GM23338 (cell line): ENCODE measurements at regions not wholly inside any gene's neighbourhood (a gene's known extent, or its start where the extent isn't known, plus 50 kb on each side); places are given as distances from the start of the nearest gene placed in this dataset.

Source experiments
- ATAC-seq: fragments of 200-7000 bp; cut with Tn5 transposase; 3 replicates; pipeline ENCODE4 v1.9.1; 2020
- DNase-seq: peaks from one replicate; pipeline ENCODE4 v3.0.0-alpha.2; 2015; ENCODE audit warnings: low spot score
- H2AFZ ChIP-seq: fragments of 200-600 bp; sonication (generic); 2 replicates; pipeline ENCODE4 v1.8.0; 2016; ENCODE audit warnings: antibody characterized with exemption, mild to moderate bottlenecking, moderate library complexity
- H3F3A ChIP-seq: fragments of 200-600 bp; sonication (generic); replicated peaks from 2 replicates; pipeline ENCODE4 v1.8.0; 2017; ENCODE audit warnings: antibody characterized with exemption, mixed run types, low read depth
- H3K27ac ChIP-seq: fragments of 200-600 bp; sonication (generic); 2 replicates; pipeline ENCODE4 v1.6.1; 2016; ENCODE audit warnings: low read depth
- H3K27me3 ChIP-seq: fragments of 200-600 bp; sonication (generic); 2 replicates; pipeline ENCODE4 v1.8.0; 2016; ENCODE audit warnings: mild to moderate bottlenecking, mixed run types, moderate library complexity; ENCODE audit not compliant: insufficient read depth
- H3K36me3 ChIP-seq: fragments of 200-600 bp; sonication (generic); 2 replicates; pipeline ENCODE4 v1.8.0; 2016; ENCODE audit warnings: mild to moderate bottlenecking; ENCODE audit not compliant: insufficient read depth
- H3K4me1 ChIP-seq: fragments of 200-600 bp; sonication (generic); 2 replicates; pipeline ENCODE4 v1.8.0; 2016; ENCODE audit warnings: mild to moderate bottlenecking, moderate library complexity; ENCODE audit not compliant: insufficient read depth
- H3K4me2 ChIP-seq: fragments of 200-600 bp; sonication (generic); 2 replicates; pipeline ENCODE4 v1.7.1; 2017; ENCODE audit warnings: mixed run types
- H3K4me3 ChIP-seq: fragments of 200-600 bp; sonication (generic); 2 replicates; pipeline ENCODE4 v1.6.1; 2016; ENCODE audit warnings: mixed run types
- H3K79me2 ChIP-seq: fragments of 200-600 bp; sonication (generic); replicated peaks from 2 replicates; pipeline ENCODE4 v1.8.0; 2017; ENCODE audit warnings: mild to moderate bottlenecking; ENCODE audit not compliant: insufficient read depth
- H3K9me2 ChIP-seq: fragments of 200-600 bp; sonication (generic); 2 replicates; pipeline ENCODE4 v1.8.0; 2017; ENCODE audit not compliant: insufficient read depth
- H4K20me1 ChIP-seq: fragments of 200-600 bp; sonication (generic); replicated peaks from 2 replicates; pipeline ENCODE4 v1.8.0; 2017; ENCODE audit warnings: mild to moderate bottlenecking; ENCODE audit not compliant: insufficient read depth
- H3K27ac Mint-ChIP-seq: 2 replicates; pipeline ENCODE4 v1.8.0; 2020; ENCODE audit warnings: inconsistent platforms, mild to moderate bottlenecking, moderate library complexity, mixed read lengths
- H3K27me3 Mint-ChIP-seq: 3 replicates; pipeline ENCODE4 v1.8.0; 2022; ENCODE audit warnings: low read depth, mild to moderate bottlenecking, moderate library complexity, mixed read lengths, inconsistent platforms; ENCODE audit not compliant: insufficient read depth, poor library complexity
- H3K36me3 Mint-ChIP-seq: 3 replicates; pipeline ENCODE4 v1.8.0; 2021; ENCODE audit warnings: low read depth, mild to moderate bottlenecking, inconsistent platforms, moderate library complexity, mixed read lengths
- H3K4me1 Mint-ChIP-seq: 3 replicates; pipeline ENCODE4 v1.8.0; 2020; ENCODE audit warnings: mild to moderate bottlenecking, inconsistent platforms, mixed read lengths
- H3K4me3 Mint-ChIP-seq: 3 replicates; pipeline ENCODE4 v1.8.0; 2021; ENCODE audit warnings: moderate library complexity, mild to moderate bottlenecking, inconsistent platforms, mixed read lengths
- H3K9me3 Mint-ChIP-seq: 3 replicates; pipeline ENCODE4 v1.8.0; 2020; ENCODE audit warnings: moderate library complexity, mild to moderate bottlenecking, inconsistent platforms, mixed read lengths
- CTCF ChIP-seq, 2 experiments: fragments of 200-600 bp in 1 of 2; sonication (generic) in 1 of 2; conservative IDR thresholded peaks; 2 replicates each; pipeline versions ENCODE4 v1.5.1 to v1.6.1; 2016 to 2017; ENCODE audit warnings: antibody characterized with exemption in 2 of 2, low read depth in 2 of 2, mild to moderate bottlenecking in 2 of 2, moderate library complexity in 1 of 2
- NANOG ChIP-seq: IDR thresholded peaks from 2 replicates; pipeline ENCODE4 v1.6.1; 2016; ENCODE audit warnings: antibody characterized with exemption, borderline replicate concordance
- STAT1 ChIP-seq: IDR thresholded peaks from one replicate; pipeline ENCODE4 v1.6.1; 2016; ENCODE audit warnings: antibody characterized with exemption; ENCODE audit not compliant: unreplicated experiment
- ZNF331 ChIP-seq: fragments of 250-450 bp; sonication (Bioruptor Pico); IDR thresholded peaks from 2 replicates; pipeline ENCODE4 v1.5.0; 2020; ENCODE audit warnings: low read depth, mild to moderate bottlenecking, moderate library complexity
- ZNF462 ChIP-seq: fragments of 250-450 bp; sonication (Bioruptor Pico); IDR thresholded peaks from 2 replicates; pipeline ENCODE4 v1.5.0; 2020; ENCODE audit warnings: mild to moderate bottlenecking, moderate library complexity
- TF ChIP-seq, protein P1 (sequence below): IDR thresholded peaks from one replicate; pipeline ENCODE4 v1.6.1; 2018; ENCODE audit warnings: antibody characterized with exemption; ENCODE audit not compliant: unreplicated experiment

DNA sequence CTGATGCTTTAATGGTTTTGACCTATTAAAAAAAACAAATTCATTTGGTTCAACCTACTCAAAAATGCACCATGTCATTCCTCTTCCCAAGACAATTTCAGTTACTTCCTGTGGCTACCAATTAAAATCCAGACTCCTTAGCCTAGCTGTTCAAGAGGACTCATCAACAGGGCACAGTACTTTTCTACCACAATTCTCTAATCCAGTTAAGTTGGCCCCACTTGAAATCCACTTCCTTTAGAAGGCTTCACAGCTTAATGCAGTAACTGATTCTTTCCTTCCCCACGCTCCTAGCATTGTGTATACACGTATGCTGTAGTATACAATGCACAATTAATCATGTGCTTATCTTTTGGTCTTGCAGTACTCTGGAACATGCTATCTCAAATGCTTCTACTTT lies 129.8 kb downstream of the UGT8 start:
- Histone ChIP-seq H3F3A (no peaks in the 10 kb centered on the region), H3K4me3 (no peak overlapping the region), H3K79me2 (no peaks in the 10 kb centered on the region), H4K20me1 (no peaks in the 10 kb centered on the region), H3K27me3 (no peaks in the 10 kb centered on the region), H2AFZ (no peak overlapping the region), H3K27ac (no peak overlapping the region), H3K36me3 (no peaks in the 10 kb centered on the region), H3K9me2 (no peaks in the 10 kb centered on the region; the same call in 1 of the 2 replicates), H3K4me1 (peaks cover 10% of the 10 kb centered on the region; the same call in 1 of the 2 replicates), H3K4me2 (no peak overlapping the region)
- Mint-ChIP-seq H3K36me3 (no peaks in the 10 kb centered on the region; the same call in 2 of the 3 replicates), H3K4me3 (no peak overlapping the region), H3K4me1 (peaks cover 26% of the 10 kb centered on the region), H3K27me3 (no peaks in the 10 kb centered on the region), H3K9me3 (no peaks in the 10 kb centered on the region), H3K27ac (peak overlapping the region; percentile 15; the same call in 1 of the 2 replicates)
- TF ChIP-seq ZNF331 (CRISPR knock-in tag): no peak
- no peak for TF ChIP-seq STAT1
- TF ChIP-seq, protein P1, sequence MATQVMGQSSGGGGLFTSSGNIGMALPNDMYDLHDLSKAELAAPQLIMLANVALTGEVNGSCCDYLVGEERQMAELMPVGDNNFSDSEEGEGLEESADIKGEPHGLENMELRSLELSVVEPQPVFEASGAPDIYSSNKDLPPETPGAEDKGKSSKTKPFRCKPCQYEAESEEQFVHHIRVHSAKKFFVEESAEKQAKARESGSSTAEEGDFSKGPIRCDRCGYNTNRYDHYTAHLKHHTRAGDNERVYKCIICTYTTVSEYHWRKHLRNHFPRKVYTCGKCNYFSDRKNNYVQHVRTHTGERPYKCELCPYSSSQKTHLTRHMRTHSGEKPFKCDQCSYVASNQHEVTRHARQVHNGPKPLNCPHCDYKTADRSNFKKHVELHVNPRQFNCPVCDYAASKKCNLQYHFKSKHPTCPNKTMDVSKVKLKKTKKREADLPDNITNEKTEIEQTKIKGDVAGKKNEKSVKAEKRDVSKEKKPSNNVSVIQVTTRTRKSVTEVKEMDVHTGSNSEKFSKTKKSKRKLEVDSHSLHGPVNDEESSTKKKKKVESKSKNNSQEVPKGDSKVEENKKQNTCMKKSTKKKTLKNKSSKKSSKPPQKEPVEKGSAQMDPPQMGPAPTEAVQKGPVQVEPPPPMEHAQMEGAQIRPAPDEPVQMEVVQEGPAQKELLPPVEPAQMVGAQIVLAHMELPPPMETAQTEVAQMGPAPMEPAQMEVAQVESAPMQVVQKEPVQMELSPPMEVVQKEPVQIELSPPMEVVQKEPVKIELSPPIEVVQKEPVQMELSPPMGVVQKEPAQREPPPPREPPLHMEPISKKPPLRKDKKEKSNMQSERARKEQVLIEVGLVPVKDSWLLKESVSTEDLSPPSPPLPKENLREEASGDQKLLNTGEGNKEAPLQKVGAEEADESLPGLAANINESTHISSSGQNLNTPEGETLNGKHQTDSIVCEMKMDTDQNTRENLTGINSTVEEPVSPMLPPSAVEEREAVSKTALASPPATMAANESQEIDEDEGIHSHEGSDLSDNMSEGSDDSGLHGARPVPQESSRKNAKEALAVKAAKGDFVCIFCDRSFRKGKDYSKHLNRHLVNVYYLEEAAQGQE: no peak
- no peak for TF ChIP-seq NANOG
- ATAC-seq (no peak), DNase-seq (no peak)

- H3K9me3 Mint-ChIP-seq: no peaks in the 10 kb centered on the region
- no peak overlapping the region for H3K4me3 ChIP-seq
- no peak overlapping the region for H2AFZ ChIP-seq
- H3K4me1 ChIP-seq: peaks cover 13% of the 10 kb centered on the region; the same call in 1 of the 2 replicates
- H3K27me3 ChIP-seq: no peaks in the 10 kb centered on the region
- H3K27ac ChIP-seq: no peak overlapping the region
- no peaks in the 10 kb centered on the region for H3K79me2 ChIP-seq
- H3K4me3 Mint-ChIP-seq: no peak overlapping the region
- peak; percentile 82 for ATAC-seq
- DNase-seq: peak; percentile 11
- H3K27me3 Mint-ChIP-seq: no peaks in the 10 kb centered on the region
- H4K20me1 ChIP-seq: no peaks in the 10 kb centered on the region
- no peaks in the 10 kb centered on the region; the same call in 1 of the 2 replicates for H3K9me2 ChIP-seq
- H3K4me2 ChIP-seq: no peak overlapping the region
- H3K27ac Mint-ChIP-seq: no peak overlapping the region
- TF ChIP-seq ZNF462 (CRISPR knock-in tag) (no peak), CTCF (conservative IDR thresholded peaks at IDR 0.05; ENCODE audit: low read depth in 2 of 2) (peak in 1 of 2 experiments; percentile 22; a peak in 2 of 4 replicates)
- H3K36me3 Mint-ChIP-seq: no peaks in the 10 kb centered on the region; the same call in 2 of the 3 replicates
- peaks cover 26% of the 10 kb centered on the region for H3K4me1 Mint-ChIP-seq
- H3K36me3 ChIP-seq: no peaks in the 10 kb centered on the region
- no peaks in the 10 kb centered on the region for H3F3A ChIP-seq
These were observed 130.6 kb downstream of the UGT8 start for GRCh38 chr4:114729068-114729738.
